Right ventricle myocardium superior (tissue), 1 donor: ENCODE measurements at regions not wholly inside any gene's neighbourhood (a gene's known extent, or its start where the extent isn't known, plus 50 kb on each side); places are given as distances from the start of the nearest gene placed in this dataset.
"Not testable (repeated sequence)": the region's sequence is repeated elsewhere in the genome, so short reads cannot be mapped to it uniquely, and the experiment has no call there.

Experiments used
- ATAC-seq: fragments of 200-7000 bp; cut with Tn5 transposase; one replicate; pipeline ENCODE4 v1.9.1; 2020; ENCODE audit warnings: mild to moderate bottlenecking; ENCODE audit not compliant: poor library complexity
- DNase-seq: peaks from one replicate; pipeline ENCODE4 v3.0.0-alpha.2; 2020
- intact Hi-C: fragments of 100-400 bp; cut with DNase I; formaldehyde crosslinking; loops from one replicate; pipeline ENCODE4 v1.11.2; 2022
- donor health status: DM: no; HTN: yes; CAD: no; lungs with severe emphysema.

GRCh38 chr11:34769224-34769623, 147.0 kb downstream of the APIP start:
- ATAC-seq (no peak), DNase-seq (no peak)
- intact Hi-C loops = no loop called here

GRCh38 chr11:34762625-34763024, 141.7 kb downstream of the EHF start:
- DNase-seq, ATAC-seq, intact Hi-C loops: not testable (repeated sequence)

- intact Hi-C loops = no loop called here
- ATAC-seq (no peak), DNase-seq (no peak)
These were observed 137.4 kb downstream of the EHF start for GRCh38 chr11:34758262-34758661.

GRCh38 chr11:34757026-34757451, 136.1 kb downstream of the EHF start:
- DNase-seq (no peak), ATAC-seq (no peak)
- intact Hi-C loops = no loop called here

- intact Hi-C loops = no loop called here
- DNase-seq = no peak
- no peak for ATAC-seq
These were observed 135.7 kb downstream of the EHF start for GRCh38 chr11:34756591-34756990.

- no peak for ATAC-seq
- intact Hi-C loops = no loop called here
- DNase-seq = no peak
These were observed 134.8 kb downstream of the EHF start for GRCh38 chr11:34755671-34756070.

GRCh38 chr11:34754171-34754823, 133.4 kb downstream of the EHF start:
- DNase-seq (no peak), ATAC-seq (no peak)
- intact Hi-C loops = no loop called here

GRCh38 chr11:34750692-34751405, 130.0 kb downstream of the EHF start:
- DNase-seq (no peak), ATAC-seq (peak; percentile 34)
- intact Hi-C loops = no loop called here

- DNase-seq = peak; percentile 88
- ATAC-seq = peak; percentile 95
- intact Hi-C loops = no loop called here
These were observed 129.1 kb downstream of the EHF start for GRCh38 chr11:34749666-34750659.

- ATAC-seq = no peak
- intact Hi-C loops = no loop called here
- no peak for DNase-seq
These were observed 127.1 kb downstream of the EHF start for GRCh38 chr11:34748036-34748435.

- ATAC-seq = no peak
- no peak for DNase-seq
- intact Hi-C loops = no loop called here
These were observed 126.4 kb downstream of the EHF start for GRCh38 chr11:34747251-34747650.

GRCh38 chr11:34745195-34745594, 124.3 kb downstream of the EHF start:
- no peak for DNase-seq
- ATAC-seq = no peak

GRCh38 chr11:34744511-34744910, 123.6 kb downstream of the EHF start:
- intact Hi-C loops = no loop called here
- no peak for DNase-seq
- ATAC-seq = no peak

More at GRCh38 chr11:34745195-34745594, 124.3 kb downstream of the EHF start:
- intact Hi-C loops = no loop called here

- ATAC-seq = no peak
- no peak for DNase-seq
- intact Hi-C loops = no loop called here
These were observed 117.3 kb downstream of the EHF start for GRCh38 chr11:34738237-34738636.

GRCh38 chr11:34732831-34733230, 111.9 kb downstream of the EHF start:
- DNase-seq (no peak), ATAC-seq (no peak)
- intact Hi-C loops = no loop called here

GRCh38 chr11:34731603-34732002, 110.7 kb downstream of the EHF start:
- intact Hi-C loops = no loop called here
- ATAC-seq (no peak), DNase-seq (no peak)

- ATAC-seq (no peak), DNase-seq (no peak)
- intact Hi-C loops = no loop called here
These were observed 109.8 kb downstream of the EHF start for GRCh38 chr11:34730544-34731295.

- DNase-seq = no peak
- intact Hi-C loops = no loop called here
- ATAC-seq = no peak
These were observed 107.7 kb downstream of the EHF start for GRCh38 chr11:34728609-34729008.
